Neural progenitor cell (in vitro differentiated cells): ENCODE measurements at regions not wholly inside any gene's neighbourhood (a gene's known extent, or its start where the extent isn't known, plus 50 kb on each side); places are given as distances from the start of the nearest gene placed in this dataset.

Experiments
- DNase-seq: peaks from one replicate; pipeline ENCODE4 v3.0.0-alpha.2; 2016; ENCODE audit warnings: low spot score
- H2AFZ ChIP-seq: fragments of 200-600 bp; sonication (generic); replicated peaks from 2 replicates; pipeline ENCODE4 v1.6.1; 2016; ENCODE audit warnings: antibody characterized with exemption
- H3F3A ChIP-seq: fragments of 200-600 bp; sonication (generic); 2 replicates; pipeline ENCODE4 v1.6.1; 2016; ENCODE audit warnings: antibody characterized with exemption, low read depth
- H3K27ac ChIP-seq: fragments of 200-600 bp; sonication (generic); 2 replicates; pipeline ENCODE4 v1.5.1; 2016; ENCODE audit warnings: mild to moderate bottlenecking
- H3K27me3 ChIP-seq: fragments of 200-600 bp; sonication (generic); 2 replicates; pipeline ENCODE4 v1.6.1; 2016; ENCODE audit warnings: mild to moderate bottlenecking, moderate library complexity
- H3K36me3 ChIP-seq: fragments of 200-600 bp; sonication (generic); 2 replicates; pipeline ENCODE4 v1.5.1; 2016
- H3K4me1 ChIP-seq: fragments of 200-600 bp; sonication (generic); 2 replicates; pipeline ENCODE4 v1.6.1; 2016; ENCODE audit warnings: mixed run types
- H3K4me2 ChIP-seq: fragments of 200-600 bp; sonication (generic); 2 replicates; pipeline ENCODE4 v1.6.1; 2016
- H3K4me3 ChIP-seq: fragments of 200-600 bp; sonication (generic); 2 replicates; pipeline ENCODE4 v1.5.1; 2016
- H3K79me2 ChIP-seq: fragments of 200-600 bp; sonication (generic); 2 replicates; pipeline ENCODE4 v1.6.1; 2016; ENCODE audit warnings: low read depth
- H3K9ac ChIP-seq: fragments of 200-600 bp; sonication (generic); 2 replicates; pipeline ENCODE4 v1.6.1; 2016
- H3K9me3 ChIP-seq: fragments of 200-600 bp; sonication (generic); 2 replicates; pipeline ENCODE4 v1.5.1; 2016; ENCODE audit warnings: low read depth
- H4K20me1 ChIP-seq: fragments of 200-600 bp; sonication (generic); 2 replicates; pipeline ENCODE4 v1.6.1; 2016; ENCODE audit warnings: low read depth
- H3K27ac Mint-ChIP-seq: 3 replicates; pipeline ENCODE4 v1.8.0; 2021; ENCODE audit warnings: mixed read lengths
- H3K27me3 Mint-ChIP-seq: 2 replicates; pipeline ENCODE4 v1.8.0; 2022; ENCODE audit warnings: low read depth, mild to moderate bottlenecking, inconsistent platforms, moderate library complexity, mixed read lengths; ENCODE audit not compliant: insufficient read depth
- H3K36me3 Mint-ChIP-seq: 3 replicates; pipeline ENCODE4 v1.8.0; 2021; ENCODE audit warnings: mixed read lengths
- H3K4me1 Mint-ChIP-seq: 3 replicates; pipeline ENCODE4 v1.8.0; 2021; ENCODE audit warnings: mixed read lengths
- H3K4me3 Mint-ChIP-seq: 3 replicates; pipeline ENCODE4 v1.8.0; 2021; ENCODE audit warnings: mild to moderate bottlenecking, moderate library complexity, mixed read lengths
- H3K9me3 Mint-ChIP-seq: 3 replicates; pipeline ENCODE4 v1.8.0; 2020; ENCODE audit warnings: mixed read lengths
- EZH2 ChIP-seq: fragments of 200-600 bp; sonication (generic); IDR thresholded peaks from 2 replicates; pipeline ENCODE4 v1.6.1; 2017; ENCODE audit warnings: antibody characterized with exemption, mild to moderate bottlenecking, moderate library complexity
- EZH2phosphoT487 ChIP-seq: fragments of 200-600 bp; sonication (generic); IDR thresholded peaks from 2 replicates; pipeline ENCODE4 v1.6.1; 2017; ENCODE audit warnings: antibody characterized with exemption
- TF ChIP-seq, protein P1 (sequence below): fragments of 200-600 bp; sonication (generic); IDR thresholded peaks from 2 replicates; pipeline ENCODE4 v1.5.1; 2017; ENCODE audit warnings: antibody characterized with exemption, mild to moderate bottlenecking

DNA sequence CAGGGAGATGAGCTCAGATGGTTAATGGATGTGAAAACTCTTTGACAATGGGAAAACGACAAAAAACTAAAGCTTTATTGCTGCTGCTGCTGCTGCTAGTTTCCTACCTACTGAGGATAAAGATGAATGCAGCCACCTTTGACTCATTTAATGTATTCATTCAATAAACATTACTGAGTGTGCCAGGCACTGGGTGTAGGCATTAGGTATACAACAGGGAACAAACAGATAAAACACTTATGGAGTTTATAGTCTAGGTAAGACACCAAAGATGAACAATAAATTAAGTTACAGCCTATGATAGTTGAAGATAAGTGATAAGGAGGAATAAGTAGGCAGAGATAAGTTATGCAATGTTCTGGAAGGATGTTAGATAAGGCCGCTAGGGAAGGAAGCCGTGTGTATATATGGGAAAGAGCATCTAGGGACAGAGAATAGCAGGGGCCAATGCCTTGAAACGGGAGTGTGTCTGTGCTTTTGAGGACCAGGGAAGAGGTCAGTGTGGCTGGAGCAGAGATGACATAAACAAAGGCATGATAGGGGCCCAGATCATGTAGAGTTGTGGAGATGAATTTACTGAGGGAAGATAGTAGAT is 477.6 kb downstream of the NTRK2 start:
- H3K4me3 ChIP-seq, result no peak overlapping the region
- H2AFZ ChIP-seq, result no peak overlapping the region
- no peaks in the 10 kb centered on the region for H3K79me2 ChIP-seq
- no peaks in the 10 kb centered on the region for H3K36me3 Mint-ChIP-seq
- no peaks in the 10 kb centered on the region for H3K4me1 ChIP-seq
- H3K27me3 Mint-ChIP-seq, result peaks cover 6% of the 10 kb centered on the region
- no peaks in the 10 kb centered on the region for H4K20me1 ChIP-seq
- no peak overlapping the region for H3K4me3 Mint-ChIP-seq
- H3K27ac ChIP-seq, result no peak overlapping the region
- no peaks in the 10 kb centered on the region for H3K9me3 ChIP-seq
- no peak overlapping the region for H3K9ac ChIP-seq
- no peak overlapping the region for H3K27ac Mint-ChIP-seq
- no peak overlapping the region for H3K4me2 ChIP-seq
- no peak for TF ChIP-seq EZH2
- TF ChIP-seq EZH2phosphoT487, result no peak
- TF ChIP-seq, protein P1, sequence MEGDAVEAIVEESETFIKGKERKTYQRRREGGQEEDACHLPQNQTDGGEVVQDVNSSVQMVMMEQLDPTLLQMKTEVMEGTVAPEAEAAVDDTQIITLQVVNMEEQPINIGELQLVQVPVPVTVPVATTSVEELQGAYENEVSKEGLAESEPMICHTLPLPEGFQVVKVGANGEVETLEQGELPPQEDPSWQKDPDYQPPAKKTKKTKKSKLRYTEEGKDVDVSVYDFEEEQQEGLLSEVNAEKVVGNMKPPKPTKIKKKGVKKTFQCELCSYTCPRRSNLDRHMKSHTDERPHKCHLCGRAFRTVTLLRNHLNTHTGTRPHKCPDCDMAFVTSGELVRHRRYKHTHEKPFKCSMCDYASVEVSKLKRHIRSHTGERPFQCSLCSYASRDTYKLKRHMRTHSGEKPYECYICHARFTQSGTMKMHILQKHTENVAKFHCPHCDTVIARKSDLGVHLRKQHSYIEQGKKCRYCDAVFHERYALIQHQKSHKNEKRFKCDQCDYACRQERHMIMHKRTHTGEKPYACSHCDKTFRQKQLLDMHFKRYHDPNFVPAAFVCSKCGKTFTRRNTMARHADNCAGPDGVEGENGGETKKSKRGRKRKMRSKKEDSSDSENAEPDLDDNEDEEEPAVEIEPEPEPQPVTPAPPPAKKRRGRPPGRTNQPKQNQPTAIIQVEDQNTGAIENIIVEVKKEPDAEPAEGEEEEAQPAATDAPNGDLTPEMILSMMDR, result no peak
- no peaks in the 10 kb centered on the region for H3F3A ChIP-seq
- no peaks in the 10 kb centered on the region for H3K36me3 ChIP-seq
- no peaks in the 10 kb centered on the region for H3K27me3 ChIP-seq
- no peak for DNase-seq
- no peaks in the 10 kb centered on the region for H3K9me3 Mint-ChIP-seq
- H3K4me1 Mint-ChIP-seq, result no peaks in the 10 kb centered on the region

DNA sequence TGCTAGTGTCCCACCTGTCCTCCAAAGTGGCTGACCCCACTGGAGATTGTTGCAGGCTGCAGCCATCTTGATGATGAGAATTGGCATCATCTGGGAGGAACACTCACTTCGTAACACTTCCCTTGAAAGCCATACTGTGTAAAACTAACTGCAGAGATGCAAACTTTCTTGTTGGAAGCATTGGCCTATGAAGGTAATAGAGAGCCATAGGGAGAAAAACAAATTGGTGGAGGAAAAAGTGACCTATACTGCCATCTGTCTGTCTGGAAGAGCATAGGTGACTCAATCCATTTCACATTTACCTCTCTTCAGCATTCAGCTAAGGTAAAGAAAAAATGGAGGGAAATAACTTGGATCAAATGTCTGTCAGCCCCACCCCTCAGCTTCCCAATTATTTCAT is 473.4 kb downstream of the NTRK2 start:
- no peaks in the 10 kb centered on the region for H3K36me3 ChIP-seq
- H3K4me3 ChIP-seq, result no peak overlapping the region
- H3K27ac ChIP-seq, result no peak overlapping the region
- no peak for TF ChIP-seq EZH2phosphoT487
- TF ChIP-seq, protein P1, result peak; percentile 66
- H3K79me2 ChIP-seq, result no peaks in the 10 kb centered on the region
- H3K9ac ChIP-seq, result no peak overlapping the region
- DNase-seq, result peak; percentile 23
- H2AFZ ChIP-seq, result no peak overlapping the region
- no peaks in the 10 kb centered on the region for H3K4me1 ChIP-seq
- H3K27ac Mint-ChIP-seq, result no peak overlapping the region
- no peaks in the 10 kb centered on the region for H3K4me1 Mint-ChIP-seq
- no peak overlapping the region for H3K4me2 ChIP-seq
- H3K27me3 ChIP-seq, result no peaks in the 10 kb centered on the region
- H3K36me3 Mint-ChIP-seq, result no peaks in the 10 kb centered on the region
- no peaks in the 10 kb centered on the region for H3K9me3 ChIP-seq
- H3F3A ChIP-seq, result no peaks in the 10 kb centered on the region
- H3K27me3 Mint-ChIP-seq, result peaks cover 6% of the 10 kb centered on the region
- no peaks in the 10 kb centered on the region for H3K9me3 Mint-ChIP-seq
- no peak overlapping the region for H3K4me3 Mint-ChIP-seq
- no peaks in the 10 kb centered on the region for H4K20me1 ChIP-seq

DNA sequence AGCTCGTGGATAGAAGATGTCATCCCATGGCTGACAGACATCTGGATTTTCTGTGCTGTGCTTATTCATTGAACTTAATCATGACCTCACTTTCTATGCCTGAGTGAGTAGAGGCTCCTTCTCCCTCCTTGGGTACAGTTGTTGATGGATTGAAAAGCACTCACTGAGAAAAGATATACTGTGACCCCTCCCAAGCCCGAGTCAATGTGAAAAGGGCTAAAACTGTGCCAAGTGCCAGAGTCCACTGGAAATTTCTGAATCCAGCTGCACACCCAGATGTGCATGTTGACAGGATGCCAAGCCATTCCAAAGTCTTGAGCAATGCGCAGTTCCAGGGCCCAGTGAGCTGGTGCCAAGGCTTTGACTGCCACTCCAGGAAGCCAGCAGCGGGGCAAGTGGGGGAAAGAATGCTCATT is 473.0 kb downstream of the NTRK2 start:
- no peak for DNase-seq
- H3K4me3 ChIP-seq, result no peak overlapping the region
- no peaks in the 10 kb centered on the region for H3F3A ChIP-seq
- Mint-ChIP-seq H3K27me3 (peaks cover 6% of the 10 kb centered on the region), H3K27ac (no peak overlapping the region), H3K9me3 (no peaks in the 10 kb centered on the region), H3K4me3 (no peak overlapping the region), H3K4me1 (no peaks in the 10 kb centered on the region), H3K36me3 (no peaks in the 10 kb centered on the region)
- no peak overlapping the region for H3K4me2 ChIP-seq
- H3K9me3 ChIP-seq, result no peaks in the 10 kb centered on the region
- H2AFZ ChIP-seq, result no peak overlapping the region
- H3K36me3 ChIP-seq, result no peaks in the 10 kb centered on the region
- H3K27me3 ChIP-seq, result no peaks in the 10 kb centered on the region
- no peak overlapping the region for H3K9ac ChIP-seq
- H3K27ac ChIP-seq, result no peak overlapping the region
- TF ChIP-seq, protein P1, result no peak
- TF ChIP-seq EZH2, result no peak
- no peak for TF ChIP-seq EZH2phosphoT487
- H4K20me1 ChIP-seq, result no peaks in the 10 kb centered on the region
- H3K4me1 ChIP-seq, result no peaks in the 10 kb centered on the region
- no peaks in the 10 kb centered on the region for H3K79me2 ChIP-seq
